Neutrophil (primary cell): ENCODE measurements at regions not wholly inside any gene's neighbourhood (a gene's known extent, or its start where the extent isn't known, plus 50 kb on each side); places are given as distances from the start of the nearest gene placed in this dataset.

Experiments
- H3K27ac ChIP-seq: fragments of 200-600 bp; sonication (generic); 2 replicates; pipeline ENCODE4 v1.5.1; 2016; ENCODE audit warnings: mild to moderate bottlenecking, moderate library complexity
- H3K27me3 ChIP-seq: fragments of 200-600 bp; sonication (generic); 2 replicates; pipeline ENCODE4 v1.6.0; 2016; ENCODE audit warnings: mild to moderate bottlenecking
- H3K36me3 ChIP-seq: fragments of 200-600 bp; sonication (generic); 2 replicates; pipeline ENCODE4 v1.5.1; 2017
- H3K4me1 ChIP-seq, 2 experiments: fragments of 200-600 bp in 1 of 2; sonication (generic) in 1 of 2; 1 replicate in 1 of 2; 2 replicates in 1 of 2; pipeline versions ENCODE4 v1.5.1 to v1.6.1; 2013 to 2016; ENCODE audit warnings: low read depth in 1 of 2, low read length in 1 of 2, mild to moderate bottlenecking in 1 of 2, moderate library complexity in 1 of 2; ENCODE audit not compliant: control insufficient read depth in 1 of 2, insufficient read depth in 1 of 2
- H3K4me3 ChIP-seq, 2 experiments: fragments of 200-600 bp in 1 of 2; sonication (generic) in 1 of 2; 1 replicate in 1 of 2; 2 replicates in 1 of 2; pipeline ENCODE4 v1.5.1; 2013 to 2016; ENCODE audit warnings: low read depth in 1 of 2, low read length in 1 of 2, mild to moderate bottlenecking in 1 of 2, moderate library complexity in 1 of 2
- H3K9me3 ChIP-seq: fragments of 200-600 bp; sonication (generic); 2 replicates; pipeline ENCODE4 v1.5.1; 2016
- CTCF ChIP-seq: fragments of 200-600 bp; sonication (generic); IDR thresholded peaks from 2 replicates; pipeline ENCODE4 v1.5.1; 2016; ENCODE audit warnings: antibody characterized with exemption

- Histone ChIP-seq H3K27ac (no peak overlapping the region), H3K9me3 (no peaks in the 10 kb centered on the region), H3K4me1 (no peaks in the 10 kb centered on the region), H3K36me3 (no peaks in the 10 kb centered on the region), H3K4me3 (no peak overlapping the region), H3K27me3 (no peaks in the 10 kb centered on the region)
- TF ChIP-seq CTCF, result no peak
Measured at GRCh38 chr1:224565186-224565585, 50.9 kb upstream of the CNIH3 start.

- Histone ChIP-seq H3K4me3 (no peak overlapping the region), H3K27me3 (no peaks in the 10 kb centered on the region), H3K36me3 (no peaks in the 10 kb centered on the region), H3K4me1 (no peaks in the 10 kb centered on the region), H3K9me3 (no peaks in the 10 kb centered on the region), H3K27ac (no peak overlapping the region)
- TF ChIP-seq CTCF, result no peak
Measured at GRCh38 chr1:224565611-224566406, 50.3 kb upstream of the CNIH3 start.
